ENCODE measurements at regions not wholly inside any gene's neighbourhood (a gene's known extent, or its start where the extent isn't known, plus 50 kb on each side); places are given as distances from the start of the nearest gene placed in this dataset.
"Not testable (repeated sequence)": the region's sequence is repeated elsewhere in the genome, so short reads cannot be mapped to it uniquely, and the experiment has no call there.

GRCh38 chr3:18538463-18539230, 113.5 kb upstream of the SATB1 start:
- DNase-seq (ENCODE audit: low read depth), result no peak

- no peak for DNase-seq (ENCODE audit: low read depth)
These were observed 107.9 kb upstream of the SATB1 start for GRCh38 chr3:18533039-18533438.

GRCh38 chr3:18531662-18532061, 106.5 kb upstream of the SATB1 start:
- no peak for DNase-seq (ENCODE audit: low read depth)

- DNase-seq (ENCODE audit: low read depth), result no peak
These were observed 104.5 kb upstream of the SATB1 start for GRCh38 chr3:18529631-18530030.

GRCh38 chr3:18527691-18528090, 102.6 kb upstream of the SATB1 start:
- no peak for DNase-seq (ENCODE audit: low read depth)

GRCh38 chr3:18526667-18527066, 101.5 kb upstream of the SATB1 start:
- no peak for DNase-seq (ENCODE audit: low read depth)

- not testable (repeated sequence) for DNase-seq (ENCODE audit: low read depth)
These were observed 91.0 kb upstream of the SATB1 start for GRCh38 chr3:18516170-18516569.

GRCh38 chr3:18513091-18513490, 88.0 kb upstream of the SATB1 start:
- no peak for DNase-seq (ENCODE audit: low read depth)

GRCh38 chr3:18512007-18512406, 86.9 kb upstream of the SATB1 start:
- DNase-seq (ENCODE audit: low read depth), result no peak

GRCh38 chr3:18510947-18511346, 85.8 kb upstream of the SATB1 start:
- no peak for DNase-seq (ENCODE audit: low read depth)

- no peak for DNase-seq (ENCODE audit: low read depth)
These were observed 82.2 kb upstream of the SATB1 start for GRCh38 chr3:18507333-18507732.

- no peak for DNase-seq (ENCODE audit: low read depth)
These were observed 79.9 kb upstream of the SATB1 start for GRCh38 chr3:18505056-18505455.

GRCh38 chr3:18501679-18502343, 76.7 kb upstream of the SATB1 start:
- no peak for DNase-seq (ENCODE audit: low read depth)

GRCh38 chr3:18500322-18500721, 75.2 kb upstream of the SATB1 start:
- no peak for DNase-seq (ENCODE audit: low read depth)

- DNase-seq (ENCODE audit: low read depth), result no peak
These were observed 74.2 kb upstream of the SATB1 start for GRCh38 chr3:18499301-18499700.

- no peak for DNase-seq (ENCODE audit: low read depth)
These were observed 69.1 kb upstream of the SATB1 start for GRCh38 chr3:18494251-18494650.

GRCh38 chr3:18489939-18490338, 64.8 kb upstream of the SATB1 start:
- no peak for DNase-seq (ENCODE audit: low read depth)

- DNase-seq (ENCODE audit: low read depth), result no peak
These were observed 58.1 kb upstream of the SATB1 start for GRCh38 chr3:18483226-18483625.

- no peak for DNase-seq (ENCODE audit: low read depth)
These were observed 56.9 kb upstream of the SATB1 start for GRCh38 chr3:18481946-18482548.

- DNase-seq (ENCODE audit: low read depth), result no peak
These were observed 52.5 kb upstream of the SATB1 start for GRCh38 chr3:18477620-18478019.
